Common myeloid progenitor, CD34-positive (primary cell): ENCODE measurements at regions not wholly inside any gene's neighbourhood (a gene's known extent, or its start where the extent isn't known, plus 50 kb on each side); places are given as distances from the start of the nearest gene placed in this dataset.

Experiments used
- CTCF ChIA-PET: fragments of 350-600 bp; sonication (Branson Sonifier 250); formaldehyde crosslinking; loops from one replicate; lab custom pipeline; 2021; ENCODE audit warnings: antibody characterized with exemption; lab: Charles Lee
- POLR2A ChIA-PET: fragments of 350-600 bp; sonication (Branson Sonifier 250); formaldehyde crosslinking; loops from one replicate; lab custom pipeline; 2021; ENCODE audit warnings: antibody characterized with exemption; lab: Charles Lee
- DNase-seq, 3 donors: peaks; one replicate each; pipeline versions ENCODE4 v3.0.0 to v3.0.0-alpha.2; 2013
- H3K27ac ChIP-seq, 2 experiments: 1 replicate in 1 of 2; 2 replicates in 1 of 2; pipeline ENCODE4 v1.7.0; 2013; ENCODE audit warnings: inconsistent platforms in 2 of 2, low read length in 2 of 2, mild to moderate bottlenecking in 2 of 2, low read depth in 1 of 2, moderate library complexity in 1 of 2; ENCODE audit not compliant: severe bottlenecking in 2 of 2, insufficient read depth in 1 of 2, poor library complexity in 1 of 2
- H3K27me3 ChIP-seq, 5 experiments: replicated peaks in 2 of 5; 1 replicate in 3 of 5; 2 replicates in 2 of 5; pipeline versions ENCODE4 v1.6.1 to v1.7.0; 2013; ENCODE audit warnings: low read length in 4 of 5, mild to moderate bottlenecking in 2 of 5, moderate library complexity in 2 of 5, inconsistent platforms in 1 of 5; ENCODE audit not compliant: insufficient read depth in 5 of 5, control insufficient read depth in 4 of 5
- H3K36me3 ChIP-seq, 4 experiments: 1 replicate in 2 of 4; 2 replicates in 2 of 4; pipeline versions ENCODE4 v1.6.1 to v1.7.0; 2013; ENCODE audit warnings: low read length in 3 of 4, control low read depth in 1 of 4, mild to moderate bottlenecking in 1 of 4; ENCODE audit not compliant: control insufficient read depth in 4 of 4, insufficient read depth in 4 of 4
- H3K4me1 ChIP-seq, 4 experiments: 1 replicate in 3 of 4; 2 replicates in 1 of 4; pipeline versions ENCODE4 v1.6.1 to v1.7.1; 2013; ENCODE audit warnings: low read length in 3 of 4, mild to moderate bottlenecking in 3 of 4, control low read depth in 1 of 4, inconsistent platforms in 1 of 4, moderate library complexity in 1 of 4; ENCODE audit not compliant: control insufficient read depth in 4 of 4, insufficient read depth in 4 of 4; ENCODE audit errors: control extremely low read depth in 1 of 4
- H3K4me3 ChIP-seq, 7 experiments: 1 replicate in 4 of 7; 2 replicates in 3 of 7; pipeline versions ENCODE4 v1.5.1 to v1.7.0; 2013; ENCODE audit warnings: mild to moderate bottlenecking in 7 of 7, low read length in 6 of 7, moderate library complexity in 6 of 7, inconsistent platforms in 2 of 7, low read depth in 2 of 7, control low read depth in 1 of 7; ENCODE audit not compliant: insufficient read depth in 4 of 7, control insufficient read depth in 1 of 7; ENCODE audit errors: extremely low read depth in 1 of 7
- H3K9me3 ChIP-seq, 5 experiments: 1 replicate in 4 of 5; 2 replicates in 1 of 5; pipeline versions ENCODE4 v1.6.1 to v1.7.1; 2013; ENCODE audit warnings: low read length in 4 of 5, mild to moderate bottlenecking in 2 of 5, inconsistent platforms in 1 of 5, low read depth in 1 of 5, moderate library complexity in 1 of 5; ENCODE audit not compliant: control insufficient read depth in 4 of 5, insufficient read depth in 2 of 5; ENCODE audit errors: control extremely low read depth in 1 of 5
- WGBS: methylation state at CpG from one replicate; pipeline ENCODE4 v1.1.5; 2013; ENCODE audit not compliant: insufficient coverage; 5-methylcytosine and 5-hydroxymethylcytosine counted together

DNA sequence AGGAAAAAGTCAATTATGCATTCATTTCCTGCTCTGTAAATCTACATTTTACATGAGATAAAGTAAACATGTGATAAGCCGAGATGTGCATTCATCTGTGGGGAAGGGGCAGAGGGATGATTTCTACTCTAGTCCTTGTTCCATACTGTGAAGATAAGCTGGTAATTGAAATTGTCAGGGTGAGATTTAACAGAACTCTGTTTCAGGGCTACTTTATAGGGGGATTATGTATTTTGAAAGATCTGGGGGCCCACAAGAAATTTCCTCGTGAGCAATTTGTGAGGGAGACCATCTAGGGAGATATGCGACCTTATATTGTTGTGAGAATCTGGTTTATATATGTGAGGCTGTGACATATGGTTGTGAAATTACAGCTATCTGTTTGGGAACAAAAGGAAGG lies 73.1 kb upstream of the KCNK1 start:
- Histone ChIP-seq H3K27ac (no peak overlapping the region), H3K27me3 (peaks cover 0 to 4% (median 0%) of the 10 kb centered on the region in 5 experiments)
- CTCF ChIA-PET: no interaction called here

GRCh38 chr1:233543338-233544255 lies 70.3 kb upstream of the KCNK1 start:
- H3K27me3 ChIP-seq: peaks cover 0 to 4% (median 0%) of the 10 kb centered on the region in 5 experiments
- peaks cover 0 to 3% (median 0%) of the 10 kb centered on the region in 5 experiments for H3K9me3 ChIP-seq
- 92% methylated on average over 6 of the region's 8 CpGs for WGBS
- DNase-seq: no peak
- CTCF ChIA-PET: no interaction called here
- no peaks in the 10 kb centered on the region for H3K36me3 ChIP-seq
- no peaks in the 10 kb centered on the region for H3K4me1 ChIP-seq
- H3K4me3 ChIP-seq: no peak overlapping the region
- POLR2A ChIA-PET: no interaction called here
- H3K27ac ChIP-seq: no peak overlapping the region

More for the DNA sequence above, 73.1 kb upstream of the KCNK1 start:
- H3K4me3 ChIP-seq: no peak overlapping the region
- no peaks in the 10 kb centered on the region for H3K9me3 ChIP-seq
- no peak for DNase-seq
- no peaks in the 10 kb centered on the region for H3K4me1 ChIP-seq
- H3K36me3 ChIP-seq: no peaks in the 10 kb centered on the region
- POLR2A ChIA-PET: no interaction called here
- WGBS: 81% methylated on average over 2 of the region's 3 CpGs

GRCh38 chr1:233544304-233544703 lies 69.6 kb upstream of the KCNK1 start:
- Histone ChIP-seq H3K27me3 (peaks cover 0 to 4% (median 0%) of the 10 kb centered on the region in 5 experiments), H3K27ac (no peak overlapping the region), H3K4me1 (no peaks in the 10 kb centered on the region), H3K36me3 (no peaks in the 10 kb centered on the region), H3K4me3 (no peak overlapping the region), H3K9me3 (peaks cover 0 to 3% (median 0%) of the 10 kb centered on the region in 5 experiments)
- no peak for DNase-seq
- CTCF ChIA-PET: no interaction called here
- WGBS: 84% methylated on average over 5 of the region's 5 CpGs
- POLR2A ChIA-PET: no interaction called here

DNA sequence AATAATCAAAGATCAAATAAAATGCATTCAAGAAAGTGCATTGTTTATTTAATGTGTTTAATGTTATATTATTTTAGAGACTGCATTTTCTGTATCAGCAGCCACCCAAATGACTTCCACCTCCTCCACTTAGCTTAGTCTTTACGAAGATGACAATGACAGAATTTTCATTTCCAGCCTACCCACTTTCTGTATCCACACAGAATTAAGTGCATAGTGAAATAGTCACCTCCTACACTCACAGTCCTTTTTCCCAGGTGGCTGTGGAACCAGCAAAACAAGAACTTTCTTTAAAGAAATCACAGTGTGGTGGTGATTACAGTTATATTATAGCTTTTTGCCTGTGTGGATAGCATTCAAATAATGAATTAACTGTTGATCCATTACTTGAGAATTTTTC lies 66.2 kb upstream of the KCNK1 start:
- POLR2A ChIA-PET: no interaction called here
- Histone ChIP-seq H3K27me3 (peaks cover 0 to 2% (median 0%) of the 10 kb centered on the region in 5 experiments), H3K9me3 (peaks cover 0 to 3% (median 0%) of the 10 kb centered on the region in 5 experiments), H3K36me3 (no peaks in the 10 kb centered on the region), H3K27ac (no peak overlapping the region), H3K4me1 (no peaks in the 10 kb centered on the region), H3K4me3 (no peak overlapping the region)
- CTCF ChIA-PET: no interaction called here
- DNase-seq: no peak
- 100% methylated on average over 1 of the region's 1 CpG for WGBS

DNA sequence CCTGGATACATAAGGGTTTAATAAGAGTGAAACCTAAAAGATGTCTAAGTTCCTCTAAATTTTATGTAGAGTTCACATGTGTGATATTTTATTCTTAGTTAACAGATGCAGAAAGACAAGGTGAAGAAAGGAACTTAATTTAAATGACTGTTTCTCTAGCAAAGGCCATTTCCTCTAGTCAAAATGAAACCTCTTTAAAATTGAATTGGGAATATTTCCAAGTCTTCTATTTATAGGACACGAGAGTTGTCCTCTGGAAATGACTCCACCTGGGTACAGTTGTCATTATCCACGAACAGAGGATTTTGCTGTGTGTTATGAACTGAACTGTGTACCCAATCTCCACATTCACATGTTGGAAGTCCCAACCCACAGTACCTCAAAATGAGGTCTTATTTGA lies 64.5 kb upstream of the KCNK1 start:
- Histone ChIP-seq H3K27me3 (no peaks in the 10 kb centered on the region), H3K9me3 (peaks cover 0 to 3% (median 0%) of the 10 kb centered on the region in 5 experiments), H3K4me3 (no peak overlapping the region), H3K4me1 (no peaks in the 10 kb centered on the region), H3K36me3 (no peaks in the 10 kb centered on the region), H3K27ac (no peak overlapping the region)
- ChIA-PET CTCF (no interaction called here), POLR2A (no interaction called here)
- 33% methylated on average over 1 of the region's 2 CpGs for WGBS
- no peak for DNase-seq

DNA sequence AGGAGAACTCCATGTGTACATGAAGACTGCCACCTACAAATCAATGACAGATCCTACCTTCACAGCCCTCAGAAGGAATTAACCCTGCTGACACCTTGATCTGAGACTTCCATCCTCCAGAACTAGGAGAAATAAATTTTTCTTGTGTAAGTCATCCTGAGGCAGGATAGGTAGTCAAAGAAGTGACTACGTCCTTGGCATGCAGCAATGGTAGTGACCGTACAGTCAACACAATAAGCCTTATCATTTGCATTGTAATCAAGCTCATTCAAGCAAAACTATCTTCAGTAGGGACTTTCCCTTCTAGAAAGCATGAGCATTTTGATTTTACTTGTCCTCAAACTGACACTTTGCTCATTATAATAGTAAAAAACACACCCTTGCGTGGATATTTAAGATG lies 64.0 kb upstream of the KCNK1 start:
- Histone ChIP-seq H3K36me3 (no peaks in the 10 kb centered on the region), H3K4me1 (no peaks in the 10 kb centered on the region), H3K4me3 (no peak overlapping the region), H3K9me3 (peaks cover 0 to 3% (median 0%) of the 10 kb centered on the region in 5 experiments), H3K27ac (no peak overlapping the region), H3K27me3 (no peaks in the 10 kb centered on the region)
- ChIA-PET CTCF (no interaction called here), POLR2A (no interaction called here)
- DNase-seq: no peak
- 88% methylated on average over 1 of the region's 3 CpGs for whole genome bisulfite sequencing

DNA sequence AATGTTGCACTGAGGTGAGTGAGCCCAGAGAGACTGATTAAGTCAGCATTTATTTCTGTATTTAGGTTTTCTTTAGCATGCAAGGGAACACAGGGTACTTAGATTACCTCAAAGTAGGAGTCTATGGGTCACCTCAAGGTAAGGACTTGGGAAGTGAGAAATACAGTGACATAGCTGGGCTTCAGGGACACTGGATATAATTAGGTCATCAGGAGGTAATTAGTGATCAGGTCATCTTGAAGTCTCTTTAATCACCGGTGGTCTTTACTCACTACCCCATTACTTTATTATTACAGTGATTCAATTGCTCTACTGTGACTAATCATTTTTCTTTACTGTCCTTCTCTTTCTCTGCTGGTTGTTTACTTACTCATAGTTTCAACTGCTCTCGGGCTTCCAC lies 59.9 kb upstream of the KCNK1 start:
- H3K27me3 ChIP-seq: no peaks in the 10 kb centered on the region
- no peak overlapping the region for H3K4me3 ChIP-seq
- H3K4me1 ChIP-seq: no peaks in the 10 kb centered on the region
- no peak for DNase-seq
- 83% methylated on average over 1 of the region's 2 CpGs for WGBS
- no peaks in the 10 kb centered on the region for H3K9me3 ChIP-seq
- CTCF ChIA-PET: no interaction called here
- H3K27ac ChIP-seq: no peak overlapping the region
- POLR2A ChIA-PET: no interaction called here
- no peaks in the 10 kb centered on the region for H3K36me3 ChIP-seq
